ENCODE measurements at regions not wholly inside any gene's neighbourhood (a gene's known extent, or its start where the extent isn't known, plus 50 kb on each side); places are given as distances from the start of the nearest gene placed in this dataset.
"Not testable (repeated sequence)": the region's sequence is repeated elsewhere in the genome, so short reads cannot be mapped to it uniquely, and the experiment has no call there.

GRCh38 chr15:69685512-69686452, 233.2 kb downstream of the RPLP1 start:
- no peak for DNase-seq

- DNase-seq, result no peak
Observed at GRCh38 chr15:69686626-69687025, 234.0 kb downstream of the RPLP1 start.

- DNase-seq, result no peak
Observed at GRCh38 chr15:69689133-69689532, 236.5 kb downstream of the RPLP1 start.

- DNase-seq, result no peak
Observed at GRCh38 chr15:69691307-69692015, 238.8 kb downstream of the RPLP1 start.

GRCh38 chr15:69692342-69692741, 239.7 kb downstream of the RPLP1 start:
- DNase-seq, result no peak

- DNase-seq, result no peak
Observed at GRCh38 chr15:69693059-69693458, 240.4 kb downstream of the RPLP1 start.

- no peak for DNase-seq
Observed at GRCh38 chr15:69696946-69697345, 244.3 kb downstream of the RPLP1 start.

GRCh38 chr15:69697916-69698315, 245.3 kb downstream of the RPLP1 start:
- DNase-seq, result no peak

- DNase-seq, result no peak
Observed at GRCh38 chr15:69699096-69699495, 246.5 kb downstream of the RPLP1 start.

- no peak for DNase-seq
Observed at GRCh38 chr15:69700380-69700779, 247.8 kb downstream of the RPLP1 start.

- DNase-seq, result no peak
Observed at GRCh38 chr15:69701198-69701597, 248.6 kb downstream of the RPLP1 start.

GRCh38 chr15:69703532-69704187, 251.0 kb downstream of the RPLP1 start:
- no peak for DNase-seq

- no peak for DNase-seq
Observed at GRCh38 chr15:69704229-69704628, 251.6 kb downstream of the RPLP1 start.

- DNase-seq, result no peak
Observed at GRCh38 chr15:69704700-69705099, 252.1 kb downstream of the RPLP1 start.

- no peak for DNase-seq
Observed at GRCh38 chr15:69706353-69707097, 253.9 kb downstream of the RPLP1 start.

- DNase-seq, result not testable (repeated sequence)
Observed at GRCh38 chr15:69707241-69707640, 254.6 kb downstream of the RPLP1 start.

- not testable (repeated sequence) for DNase-seq
Observed at GRCh38 chr15:69708436-69709122, 256.0 kb downstream of the RPLP1 start.

- no peak for DNase-seq
Observed at GRCh38 chr15:69712991-69713390, 260.4 kb downstream of the RPLP1 start.

- peak; percentile 76 for DNase-seq
Observed at GRCh38 chr15:69713726-69714559, 261.3 kb downstream of the RPLP1 start.

GRCh38 chr15:69715210-69715609, 262.6 kb downstream of the RPLP1 start:
- DNase-seq, result no peak

- no peak for DNase-seq
Observed at GRCh38 chr15:69718436-69718835, 265.8 kb downstream of the RPLP1 start.
